ENCODE measurements at regions not wholly inside any gene's neighbourhood (a gene's known extent, or its start where the extent isn't known, plus 50 kb on each side); places are given as distances from the start of the nearest gene placed in this dataset.
A peak's percentile ranks its signal among the peaks of the same experiment; 100 is the strongest.

- no peak for TF ChIP-seq CTCF (IDR thresholded peaks at IDR 0.05)
- intact Hi-C loops (cut with DNase I): no loop called here
- no peak overlapping the region for H3K27ac ChIP-seq
- peaks cover 9 to 10% of the 10 kb centered on the region in 2 donors for H3K9me3 ChIP-seq
- no peaks in the 10 kb centered on the region for H3K4me1 ChIP-seq
- no peak overlapping the region for H3K4me3 ChIP-seq
- no peaks in the 10 kb centered on the region for H3K27me3 ChIP-seq
- no peak for DNase-seq (ENCODE audit: low spot score in 2 of 2)
- no peaks in the 10 kb centered on the region for H3K36me3 ChIP-seq
These were observed 63.7 kb downstream of the FOXD1 start for GRCh38 chr5:73384861-73385260.

GRCh38 chr5:73382401-73382740 is 66.2 kb downstream of the FOXD1 start:
- H3K36me3 ChIP-seq: no peaks in the 10 kb centered on the region
- DNase-seq (ENCODE audit: low spot score in 2 of 2): no peak
- TF ChIP-seq CTCF (IDR thresholded peaks at IDR 0.05): no peak

GRCh38 chr5:73381590-73382400 is 66.8 kb downstream of the FOXD1 start:
- Histone ChIP-seq H3K27ac (no peak overlapping the region), H3K36me3 (no peaks in the 10 kb centered on the region), H3K9me3 (peaks cover 9 to 10% of the 10 kb centered on the region in 2 donors), H3K4me3 (peak overlapping the region; percentile 3 to 10), H3K27me3 (no peaks in the 10 kb centered on the region), H3K4me1 (no peaks in the 10 kb centered on the region)
- no peak for TF ChIP-seq CTCF (IDR thresholded peaks at IDR 0.05)
- intact Hi-C loops (cut with DNase I): no loop called here
- no peak for DNase-seq (ENCODE audit: low spot score in 2 of 2)

More at GRCh38 chr5:73382401-73382740, 66.2 kb downstream of the FOXD1 start:
- no peaks in the 10 kb centered on the region for H3K27me3 ChIP-seq
- no peaks in the 10 kb centered on the region for H3K4me1 ChIP-seq
- peak overlapping the region; percentile 3 to 10 for H3K4me3 ChIP-seq
- intact Hi-C loops (cut with DNase I): no loop called here
- H3K9me3 ChIP-seq: peaks cover 9 to 10% of the 10 kb centered on the region in 2 donors
- no peak overlapping the region for H3K27ac ChIP-seq

DNA sequence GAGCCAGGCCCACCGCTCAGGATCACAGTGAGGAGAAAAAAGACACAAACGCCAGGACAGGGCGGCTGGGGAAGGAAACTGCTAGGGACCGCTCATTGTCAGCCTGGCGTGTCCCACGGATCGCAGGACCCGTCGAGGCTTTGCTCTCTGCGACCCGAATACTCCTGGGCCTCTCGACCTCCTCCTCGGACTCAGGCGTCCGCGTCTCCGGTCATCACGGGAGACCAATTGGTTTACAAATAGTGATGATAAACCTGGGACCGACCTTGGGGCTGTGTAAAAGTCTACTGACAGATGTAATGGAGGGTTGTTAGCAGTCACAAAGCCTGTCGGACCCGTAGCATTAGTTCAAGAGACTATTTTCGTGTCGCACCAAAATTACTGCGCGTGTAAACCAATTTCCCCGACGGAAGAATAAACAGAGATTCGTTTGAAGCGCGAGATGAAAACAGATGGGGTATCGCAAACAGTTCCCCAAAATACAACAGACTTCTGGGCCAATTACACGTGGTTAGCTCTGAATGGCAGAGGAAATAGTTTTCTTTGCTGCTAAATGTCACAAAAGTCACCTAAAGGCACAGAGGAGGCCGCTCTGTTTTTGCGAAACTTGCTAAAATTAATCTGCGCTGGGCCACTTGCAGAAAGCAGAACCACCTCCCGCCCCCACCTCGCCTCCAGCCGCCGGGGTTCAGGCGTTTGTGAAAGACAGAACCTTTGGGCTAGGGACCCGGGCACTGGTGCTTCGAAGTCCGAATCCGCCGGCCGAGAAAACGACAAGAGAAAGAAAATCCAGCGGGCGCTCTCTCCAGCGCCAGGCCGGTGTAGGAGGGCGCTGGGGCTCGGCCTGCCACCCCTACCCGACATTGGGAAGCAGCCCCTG is 67.6 kb downstream of the FOXD1 start:
- Histone ChIP-seq H3K36me3 (no peaks in the 10 kb centered on the region), H3K27ac (no peak overlapping the region), H3K27me3 (no peaks in the 10 kb centered on the region), H3K4me3 (no peak overlapping the region), H3K9me3 (peaks cover 9 to 10% of the 10 kb centered on the region in 2 donors), H3K4me1 (no peaks in the 10 kb centered on the region)
- intact Hi-C loops (cut with DNase I): no loop called here
- TF ChIP-seq CTCF (IDR thresholded peaks at IDR 0.05): no peak
- DNase-seq (ENCODE audit: low spot score in 2 of 2): no peak

- intact Hi-C loops (cut with DNase I): no loop called here
- Histone ChIP-seq H3K4me3 (no peak overlapping the region), H3K36me3 (no peaks in the 10 kb centered on the region), H3K27ac (no peak overlapping the region), H3K27me3 (no peaks in the 10 kb centered on the region), H3K9me3 (peaks cover 5 to 6% of the 10 kb centered on the region in 2 donors), H3K4me1 (no peaks in the 10 kb centered on the region)
- no peak for TF ChIP-seq CTCF (IDR thresholded peaks at IDR 0.05)
- DNase-seq (ENCODE audit: low spot score in 2 of 2): no peak
These were observed 68.5 kb downstream of the FOXD1 start for GRCh38 chr5:73380041-73380440.
